ENCODE measurements at regions not wholly inside any gene's neighbourhood (a gene's known extent, or its start where the extent isn't known, plus 50 kb on each side); places are given as distances from the start of the nearest gene placed in this dataset.

- H3K36me3 ChIP-seq (ENCODE audit: insufficient read depth, low read length): no peaks in the 10 kb centered on the region
- no peaks in the 10 kb centered on the region for H3K27me3 Mint-ChIP-seq
- no peaks in the 10 kb centered on the region for H3K9me3 Mint-ChIP-seq
- TF ChIP-seq CTCF (IDR thresholded peaks at IDR 0.05): no peak
- intact Hi-C loops (cut with DNase I, micrococcal nuclease): no loop called here
- H3K36me3 Mint-ChIP-seq (ENCODE audit: low read depth): no peaks in the 10 kb centered on the region
- ChIA-PET POLR2A (no interaction called here), CTCF (no interaction called here)
- H3K27me3 ChIP-seq (ENCODE audit: control insufficient read depth in 1 of 2, insufficient read depth in 2 of 2, low read length in 2 of 2): no peaks in the 10 kb centered on the region
- H3K4me3 Mint-ChIP-seq: no peak overlapping the region
- no peak for ATAC-seq (ENCODE audit: poor library complexity)
- DNase-seq: no peak
- H3K27ac ChIP-seq (ENCODE audit: low read depth in 1 of 2, low read length in 2 of 2): no peak overlapping the region
- H3K4me1 ChIP-seq (ENCODE audit: insufficient read depth, low read length): no peaks in the 10 kb centered on the region
- no peak overlapping the region for H3K4me3 ChIP-seq (ENCODE audit: low read length)
- no peak overlapping the region for H3K27ac Mint-ChIP-seq
- no peaks in the 10 kb centered on the region for H3K4me1 Mint-ChIP-seq (ENCODE audit: low read depth)
- H3K9me3 ChIP-seq (ENCODE audit: control insufficient read depth in 1 of 2, insufficient read depth in 1 of 2, low read length in 2 of 2): peaks cover 0 to 4% of the 10 kb centered on the region in 2 experiments
Observed at GRCh38 chr9:84567805-84568204, 101.7 kb upstream of the NTRK2 start.

- Mint-ChIP-seq H3K4me1 (ENCODE audit: low read depth) (no peaks in the 10 kb centered on the region), H3K9me3 (no peaks in the 10 kb centered on the region), H3K27ac (no peak overlapping the region), H3K36me3 (ENCODE audit: low read depth) (no peaks in the 10 kb centered on the region), H3K27me3 (peaks cover 18% of the 10 kb centered on the region), H3K4me3 (no peak overlapping the region)
- CTCF ChIA-PET: no interaction called here
- ATAC-seq (ENCODE audit: poor library complexity) (no peak), DNase-seq (no peak)
- H3K27ac ChIP-seq (ENCODE audit: low read depth in 1 of 2, low read length in 2 of 2): no peak overlapping the region
- intact Hi-C loops (cut with DNase I, micrococcal nuclease): no loop called here
- no peaks in the 10 kb centered on the region for H3K27me3 ChIP-seq (ENCODE audit: control insufficient read depth in 1 of 2, insufficient read depth in 2 of 2, low read length in 2 of 2)
- H3K4me1 ChIP-seq (ENCODE audit: insufficient read depth, low read length): no peaks in the 10 kb centered on the region
- H3K9me3 ChIP-seq (ENCODE audit: control insufficient read depth in 1 of 2, insufficient read depth in 1 of 2, low read length in 2 of 2): peaks cover 0 to 4% of the 10 kb centered on the region in 2 experiments
- TF ChIP-seq CTCF (IDR thresholded peaks at IDR 0.05): no peak
- POLR2A ChIA-PET: no interaction called here
- no peaks in the 10 kb centered on the region for H3K36me3 ChIP-seq (ENCODE audit: insufficient read depth, low read length)
- H3K4me3 ChIP-seq (ENCODE audit: low read length): no peak overlapping the region
Observed at GRCh38 chr9:84570482-84571154, 98.9 kb upstream of the NTRK2 start.

GRCh38 chr9:84573083-84573482 is 96.4 kb upstream of the NTRK2 start:
- Histone ChIP-seq H3K27ac (ENCODE audit: low read depth in 1 of 2, low read length in 2 of 2) (no peak overlapping the region), H3K9me3 (ENCODE audit: control insufficient read depth in 1 of 2, insufficient read depth in 1 of 2, low read length in 2 of 2) (peaks cover 0 to 4% of the 10 kb centered on the region in 2 experiments), H3K36me3 (ENCODE audit: insufficient read depth, low read length) (no peaks in the 10 kb centered on the region), H3K27me3 (ENCODE audit: control insufficient read depth in 1 of 2, insufficient read depth in 2 of 2, low read length in 2 of 2) (no peaks in the 10 kb centered on the region), H3K4me3 (ENCODE audit: low read length) (no peak overlapping the region), H3K4me1 (ENCODE audit: insufficient read depth, low read length) (no peaks in the 10 kb centered on the region)
- no peak for ATAC-seq (ENCODE audit: poor library complexity)
- H3K27ac Mint-ChIP-seq: no peak overlapping the region
- H3K27me3 Mint-ChIP-seq: peaks cover 27% of the 10 kb centered on the region
- intact Hi-C loops (cut with DNase I, micrococcal nuclease): no loop called here
- no peak for DNase-seq
- no peaks in the 10 kb centered on the region for H3K9me3 Mint-ChIP-seq
- H3K36me3 Mint-ChIP-seq (ENCODE audit: low read depth): no peaks in the 10 kb centered on the region
- CTCF ChIA-PET: no interaction called here
- no peak for TF ChIP-seq CTCF (IDR thresholded peaks at IDR 0.05)
- POLR2A ChIA-PET: interaction anchor here (0.6 kb wide), 1 partner anchor 138 kb away, joined by 3 read pairs; no protein-coding TSS in a partner anchor
- H3K4me3 Mint-ChIP-seq: no peak overlapping the region
- H3K4me1 Mint-ChIP-seq (ENCODE audit: low read depth): no peaks in the 10 kb centered on the region

All from CD4-positive, alpha-beta T cell (primary cell).